Adrenal gland (tissue), 9 donors: ENCODE measurements at regions not wholly inside any gene's neighbourhood (a gene's known extent, or its start where the extent isn't known, plus 50 kb on each side); places are given as distances from the start of the nearest gene placed in this dataset.

Experiments used
- DNase-seq, 7 donors: peaks; one replicate each; pipeline ENCODE4 v3.0.0-alpha.2; 2019 to 2020
- H3K27ac ChIP-seq, 5 donors: fragments of 200-600 bp; sonication (generic) in 4 of 5; 1 replicate in 3 of 5; 2 replicates in 2 of 5; pipeline versions ENCODE4 v1.5.1 to v1.8.0; 2016 to 2020; ENCODE audit warnings: mild to moderate bottlenecking in 1 of 5
- H3K27me3 ChIP-seq: fragments of 200-600 bp; 2 replicates; pipeline ENCODE4 v1.8.0; 2021
- H3K36me3 ChIP-seq, 2 donors: fragments of 200-600 bp; replicated peaks in 1 of 2; 1 replicate in 1 of 2; 2 replicates in 1 of 2; pipeline versions ENCODE4 v1.5.1 to v1.8.0; 2018 to 2022
- H3K4me1 ChIP-seq, 2 donors: fragments of 200-600 bp; replicated peaks in 1 of 2; 1 replicate in 1 of 2; 2 replicates in 1 of 2; pipeline versions ENCODE4 v1.5.1 to v1.8.0; 2018 to 2021
- H3K4me3 ChIP-seq, 4 donors: fragments of 200-600 bp; sonication (generic) in 3 of 4; one replicate each; pipeline ENCODE4 v1.5.1; 2016 to 2018
- H3K9me3 ChIP-seq, 3 donors: fragments of 200-600 bp; sonication (generic) in 1 of 3; replicated peaks in 1 of 3; 1 replicate in 2 of 3; 2 replicates in 1 of 3; pipeline versions ENCODE4 v1.5.1 to v1.8.0; 2016 to 2021
- CTCF ChIP-seq, 6 experiments: fragments of 450-650 bp in 4 of 6; fragments of 200-600 bp in 2 of 6; sonication (generic) in 1 of 6; IDR thresholded peaks; 1 replicate in 5 of 6; 2 replicates in 1 of 6; pipeline versions ENCODE4 v1.5.1 to v1.8.0; 2016 to 2021; ENCODE audit warnings: antibody characterized with exemption in 6 of 6, mild to moderate bottlenecking in 2 of 6, moderate library complexity in 1 of 6
- POLR2A ChIP-seq, 2 donors: fragments of 450-650 bp; IDR thresholded peaks; one replicate each; pipeline ENCODE4 v1.6.1; 2017; ENCODE audit warnings: antibody characterized with exemption in 2 of 2, mild to moderate bottlenecking in 2 of 2, moderate library complexity in 1 of 2
- WGBS, 4 donors: extraction: QIAGEN DNeasy Blood & Tissue Kit in 2 of 4; methylation state at CpG; one replicate each; pipeline versions ENCODE4 v1.1.5 to v1.1.7; 2013 to 2017; 5-methylcytosine and 5-hydroxymethylcytosine counted together
- intact Hi-C, 2 donors: fragments of 100-400 bp; cut with DNase I; formaldehyde crosslinking; loops; one replicate each; pipeline versions ENCODE4 v1.14.1 to v1.15.0; 2022 to 2023
- donor health status: healthy with polysubstance abuse.
- donor health status: Bipolar disorder and iron deficiency.
- donor health status: DM: yes; HTN: yes; CAD: no.
- donor health status: DM: no; HTN: no; CAD: no.
- donor health status: DM: no; HTN: no; CAD: no.

DNA sequence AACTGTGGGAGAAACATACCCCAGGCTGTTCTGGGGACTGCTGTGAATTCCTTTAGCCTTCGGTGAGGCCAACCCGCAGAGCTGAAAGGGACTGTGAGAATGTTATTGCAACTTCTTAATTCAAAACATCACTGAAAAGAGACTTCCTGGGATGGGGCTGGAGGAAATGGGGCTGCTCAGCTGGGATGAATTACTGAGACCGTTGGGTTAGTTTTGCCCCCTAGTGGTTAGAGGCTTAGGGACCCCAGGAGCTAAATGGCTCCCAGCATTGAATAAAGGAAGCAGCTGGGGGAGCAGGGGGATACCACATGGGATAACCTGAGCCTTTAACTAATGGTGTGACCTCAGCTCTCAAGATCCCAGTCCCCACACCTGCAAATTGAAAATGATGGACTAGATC lies 941.1 kb upstream of the FANCL start:
- H3K4me1 ChIP-seq, result no peaks in the 10 kb centered on the region
- H3K9me3 ChIP-seq, result no peaks in the 10 kb centered on the region
- no peak for DNase-seq
- no peaks in the 10 kb centered on the region for H3K27me3 ChIP-seq
- H3K27ac ChIP-seq, result no peak overlapping the region
- WGBS, 4 donors, result 30 to 42% (median 38%) methylated on average over 3 of the region's 3 CpGs
- no peaks in the 10 kb centered on the region for H3K36me3 ChIP-seq
- intact Hi-C loops, result no loop called here
- TF ChIP-seq CTCF (IDR thresholded peaks at IDR 0.05) (peak in 3 of 6 experiments; percentile 8 to 32 (median 26)), POLR2A (IDR thresholded peaks at IDR 0.05) (no peak)
- H3K4me3 ChIP-seq, result no peak overlapping the region

DNA sequence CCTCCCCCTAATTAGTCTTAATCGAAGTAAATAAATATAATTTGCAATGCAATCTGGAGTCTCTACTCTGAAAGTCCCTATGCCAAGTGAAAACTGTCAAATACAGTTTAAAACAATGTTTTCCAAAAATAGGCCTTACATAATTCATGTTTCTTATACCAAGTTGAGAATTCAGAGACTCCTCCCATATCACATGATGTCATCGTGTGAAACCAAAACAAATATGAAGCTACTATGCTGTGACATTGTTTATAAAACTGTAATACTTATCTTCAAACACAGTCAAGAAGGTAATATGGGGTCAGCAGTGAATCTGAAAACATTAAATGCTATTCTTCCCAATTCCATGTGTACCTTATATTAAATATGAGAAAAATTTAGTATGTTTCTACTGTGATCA lies 940.2 kb upstream of the FANCL start:
- Histone ChIP-seq H3K9me3 (no peaks in the 10 kb centered on the region), H3K4me1 (no peaks in the 10 kb centered on the region), H3K27ac (no peak overlapping the region), H3K27me3 (no peaks in the 10 kb centered on the region), H3K36me3 (no peaks in the 10 kb centered on the region), H3K4me3 (no peak overlapping the region)
- intact Hi-C loops, result no loop called here
- WGBS, 4 donors, result 59 to 69% (median 63%) methylated on average over 2 of the region's 2 CpGs
- TF ChIP-seq POLR2A (IDR thresholded peaks at IDR 0.05) (no peak), CTCF (IDR thresholded peaks at IDR 0.05) (no peak)
- no peak for DNase-seq

GRCh38 chr2:59180621-59181020 lies 939.5 kb upstream of the FANCL start:
- H3K4me3 ChIP-seq, result no peak overlapping the region
- DNase-seq, result no peak
- no peaks in the 10 kb centered on the region for H3K36me3 ChIP-seq
- H3K4me1 ChIP-seq, result no peaks in the 10 kb centered on the region
- H3K27ac ChIP-seq, result no peak overlapping the region
- no peaks in the 10 kb centered on the region for H3K27me3 ChIP-seq
- TF ChIP-seq CTCF (IDR thresholded peaks at IDR 0.05), result no peak
- TF ChIP-seq POLR2A (IDR thresholded peaks at IDR 0.05), result no peak
- WGBS, 4 donors, result 51 to 71% (median 60%) methylated on average over 2 of the region's 2 CpGs
- intact Hi-C loops, result no loop called here
- no peaks in the 10 kb centered on the region for H3K9me3 ChIP-seq

GRCh38 chr2:59180111-59180510 lies 939.0 kb upstream of the FANCL start:
- intact Hi-C loops, result no loop called here
- TF ChIP-seq CTCF (IDR thresholded peaks at IDR 0.05), result no peak
- no peak for TF ChIP-seq POLR2A (IDR thresholded peaks at IDR 0.05)

More at GRCh38 chr2:59180111-59180510, 939.0 kb upstream of the FANCL start:
- 63 to 73% (median 69%) methylated on average over 6 of the region's 6 CpGs for WGBS, 4 donors
- Histone ChIP-seq H3K4me1 (no peaks in the 10 kb centered on the region), H3K27me3 (no peaks in the 10 kb centered on the region), H3K9me3 (no peaks in the 10 kb centered on the region), H3K36me3 (no peaks in the 10 kb centered on the region), H3K4me3 (no peak overlapping the region), H3K27ac (no peak overlapping the region)
- peak in 5 of 7 donors; percentile 21 to 53 (median 29) for DNase-seq
